ENCODE measurements at regions not wholly inside any gene's neighbourhood (a gene's known extent, or its start where the extent isn't known, plus 50 kb on each side); places are given as distances from the start of the nearest gene placed in this dataset.

DNA sequence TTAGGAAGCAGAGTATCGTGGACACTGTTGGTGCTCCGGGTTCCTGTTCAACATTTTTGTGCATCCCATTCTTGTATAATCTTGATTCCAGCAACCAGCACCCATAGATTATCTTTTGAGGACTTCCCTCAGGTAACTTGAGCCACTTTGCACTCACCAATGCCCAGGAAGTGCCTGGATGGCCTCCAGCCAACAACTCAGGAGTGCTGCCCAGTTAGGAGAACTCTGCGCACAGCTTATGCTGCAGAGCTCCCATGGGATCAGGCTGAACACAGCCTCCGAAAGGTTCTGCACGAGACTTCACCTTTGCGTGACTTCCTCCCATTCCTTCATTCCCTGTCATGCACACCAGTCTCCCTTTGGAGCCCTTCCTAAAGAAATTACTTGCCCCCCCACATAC, 64.3 kb upstream of the LRRN1 start:
- TF ChIP-seq, protein P1, sequence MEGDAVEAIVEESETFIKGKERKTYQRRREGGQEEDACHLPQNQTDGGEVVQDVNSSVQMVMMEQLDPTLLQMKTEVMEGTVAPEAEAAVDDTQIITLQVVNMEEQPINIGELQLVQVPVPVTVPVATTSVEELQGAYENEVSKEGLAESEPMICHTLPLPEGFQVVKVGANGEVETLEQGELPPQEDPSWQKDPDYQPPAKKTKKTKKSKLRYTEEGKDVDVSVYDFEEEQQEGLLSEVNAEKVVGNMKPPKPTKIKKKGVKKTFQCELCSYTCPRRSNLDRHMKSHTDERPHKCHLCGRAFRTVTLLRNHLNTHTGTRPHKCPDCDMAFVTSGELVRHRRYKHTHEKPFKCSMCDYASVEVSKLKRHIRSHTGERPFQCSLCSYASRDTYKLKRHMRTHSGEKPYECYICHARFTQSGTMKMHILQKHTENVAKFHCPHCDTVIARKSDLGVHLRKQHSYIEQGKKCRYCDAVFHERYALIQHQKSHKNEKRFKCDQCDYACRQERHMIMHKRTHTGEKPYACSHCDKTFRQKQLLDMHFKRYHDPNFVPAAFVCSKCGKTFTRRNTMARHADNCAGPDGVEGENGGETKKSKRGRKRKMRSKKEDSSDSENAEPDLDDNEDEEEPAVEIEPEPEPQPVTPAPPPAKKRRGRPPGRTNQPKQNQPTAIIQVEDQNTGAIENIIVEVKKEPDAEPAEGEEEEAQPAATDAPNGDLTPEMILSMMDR (conservative IDR thresholded peaks at IDR 0.05): no peak
- no peak for TF ChIP-seq ZFX (IDR thresholded peaks at IDR 0.05)

Data from C4-2B (cell line).